Astrocyte of the hippocampus (primary cell): ENCODE measurements at regions not wholly inside any gene's neighbourhood (a gene's known extent, or its start where the extent isn't known, plus 50 kb on each side); places are given as distances from the start of the nearest gene placed in this dataset.

Experiments used
- DNase-seq: peaks from one replicate; pipeline ENCODE4 v3.0.0; 2011; ENCODE audit warnings: low read depth, low spot score

GRCh38 chr2:209358992-209359391 is 64.9 kb upstream of the MAP2 start:
- DNase-seq: no peak

- DNase-seq: no peak
These were observed 56.6 kb upstream of the MAP2 start for GRCh38 chr2:209367075-209367747.

GRCh38 chr2:209368406-209368805 is 55.4 kb upstream of the MAP2 start:
- DNase-seq: peak; percentile 53

GRCh38 chr2:209368914-209369313 is 54.9 kb upstream of the MAP2 start:
- DNase-seq: peak; percentile 98

- no peak for DNase-seq
These were observed 54.2 kb upstream of the MAP2 start for GRCh38 chr2:209369656-209370055.

GRCh38 chr2:209371407-209371806 is 52.4 kb upstream of the MAP2 start:
- no peak for DNase-seq
